Activated CD4-positive, alpha-beta T cell treated with anti-CD3 and anti-CD28 coated beads, Interleukin-2, amount 10 ng/mL, durations not matched to agents 7 days and 5 days (primary cell): ENCODE measurements at regions not wholly inside any gene's neighbourhood (a gene's known extent, or its start where the extent isn't known, plus 50 kb on each side); places are given as distances from the start of the nearest gene placed in this dataset.
"Not testable (repeated sequence)": the region's sequence is repeated elsewhere in the genome, so short reads cannot be mapped to it uniquely, and the experiment has no call there.

Source experiments
- CTCF ChIA-PET: fragments of 350-600 bp; sonication (Branson Sonifier 250); formaldehyde crosslinking; loops from one replicate; lab custom pipeline; 2021; ENCODE audit warnings: antibody characterized with exemption; lab: Charles Lee
- POLR2A ChIA-PET: fragments of 350-600 bp; sonication (Branson Sonifier 250); formaldehyde crosslinking; loops from one replicate; lab custom pipeline; 2021; ENCODE audit warnings: antibody characterized with exemption; lab: Charles Lee
- DNase-seq: peaks from one replicate; pipeline ENCODE4 v3.0.0-alpha.2; 2020
- H3K27ac Mint-ChIP-seq: one replicate; pipeline ENCODE4 v1.8.0; 2021; ENCODE audit warnings: mild to moderate bottlenecking, moderate library complexity, mixed read lengths
- H3K27me3 Mint-ChIP-seq: one replicate; pipeline ENCODE4 v1.8.0; 2021; ENCODE audit warnings: mixed read lengths
- H3K36me3 Mint-ChIP-seq: one replicate; pipeline ENCODE4 v1.8.0; 2021; ENCODE audit warnings: low read depth, mixed read lengths
- H3K4me1 Mint-ChIP-seq: one replicate; pipeline ENCODE4 v1.8.0; 2021; ENCODE audit warnings: mixed read lengths
- H3K4me3 Mint-ChIP-seq: one replicate; pipeline ENCODE4 v1.8.0; 2021; ENCODE audit warnings: mild to moderate bottlenecking, moderate library complexity, mixed read lengths
- H3K9me3 Mint-ChIP-seq: one replicate; pipeline ENCODE4 v1.8.0; 2021; ENCODE audit warnings: mixed read lengths

- Mint-ChIP-seq H3K36me3 (no peaks in the 10 kb centered on the region), H3K4me3 (no peak overlapping the region), H3K27me3 (peaks cover 12% of the 10 kb centered on the region), H3K9me3 (no peaks in the 10 kb centered on the region), H3K27ac (no peak overlapping the region), H3K4me1 (no peaks in the 10 kb centered on the region)
- no peak for DNase-seq
- ChIA-PET POLR2A (no interaction called here), CTCF (no interaction called here)
Observed at GRCh38 chr11:69890476-69890875, 71.3 kb upstream of the FGF3 start.

- POLR2A ChIA-PET = no interaction called here
- CTCF ChIA-PET = no interaction called here
- Mint-ChIP-seq H3K36me3 (no peaks in the 10 kb centered on the region), H3K27ac (no peak overlapping the region), H3K27me3 (peaks cover 12% of the 10 kb centered on the region), H3K4me3 (no peak overlapping the region), H3K4me1 (no peaks in the 10 kb centered on the region), H3K9me3 (no peaks in the 10 kb centered on the region)
- DNase-seq = no peak
Observed at GRCh38 chr11:69891421-69892236, 72.4 kb upstream of the FGF3 start.

- Mint-ChIP-seq H3K4me1 (no peaks in the 10 kb centered on the region), H3K9me3 (no peaks in the 10 kb centered on the region), H3K27me3 (peaks cover 19% of the 10 kb centered on the region), H3K27ac (no peak overlapping the region), H3K4me3 (no peak overlapping the region), H3K36me3 (no peaks in the 10 kb centered on the region)
- no peak for DNase-seq
- POLR2A ChIA-PET = no interaction called here
- CTCF ChIA-PET = no interaction called here
Observed at GRCh38 chr11:69892237-69892985, 73.2 kb upstream of the FGF3 start.

GRCh38 chr11:69892986-69893555 is 73.9 kb upstream of the FGF3 start:
- no peak for DNase-seq
- CTCF ChIA-PET = no interaction called here

GRCh38 chr11:69893631-69894030 is 74.4 kb upstream of the FGF3 start:
- POLR2A ChIA-PET = no interaction called here

More at GRCh38 chr11:69892986-69893555, 73.9 kb upstream of the FGF3 start:
- H3K4me1 Mint-ChIP-seq = no peaks in the 10 kb centered on the region
- H3K4me3 Mint-ChIP-seq = no peak overlapping the region
- H3K36me3 Mint-ChIP-seq = no peaks in the 10 kb centered on the region
- no peaks in the 10 kb centered on the region for H3K9me3 Mint-ChIP-seq
- H3K27ac Mint-ChIP-seq = no peak overlapping the region
- peaks cover 19% of the 10 kb centered on the region for H3K27me3 Mint-ChIP-seq
- POLR2A ChIA-PET = no interaction called here

GRCh38 chr11:69894181-69894611 is 75.0 kb upstream of the FGF3 start:
- Mint-ChIP-seq H3K4me1 (no peaks in the 10 kb centered on the region), H3K36me3 (no peaks in the 10 kb centered on the region), H3K27me3 (peaks cover 19% of the 10 kb centered on the region), H3K9me3 (no peaks in the 10 kb centered on the region), H3K4me3 (no peak overlapping the region), H3K27ac (no peak overlapping the region)
- no peak for DNase-seq
- ChIA-PET CTCF (interaction anchor here (0.6 kb wide), 1 partner anchor 666 kb away, joined by 3 read pairs; no protein-coding TSS in a partner anchor), POLR2A (no interaction called here)

More at GRCh38 chr11:69893631-69894030, 74.4 kb upstream of the FGF3 start:
- Mint-ChIP-seq H3K9me3 (no peaks in the 10 kb centered on the region), H3K4me3 (no peak overlapping the region), H3K27ac (no peak overlapping the region), H3K4me1 (no peaks in the 10 kb centered on the region), H3K27me3 (peaks cover 19% of the 10 kb centered on the region), H3K36me3 (no peaks in the 10 kb centered on the region)
- no peak for DNase-seq
- CTCF ChIA-PET = interaction anchor here (0.6 kb wide), 1 partner anchor 667 kb away, joined by 3 read pairs; no protein-coding TSS in a partner anchor

GRCh38 chr11:69894648-69895047 is 75.4 kb upstream of the FGF3 start:
- CTCF ChIA-PET = no interaction called here
- Mint-ChIP-seq H3K27ac (no peak overlapping the region), H3K4me3 (no peak overlapping the region), H3K9me3 (no peaks in the 10 kb centered on the region), H3K36me3 (no peaks in the 10 kb centered on the region), H3K4me1 (no peaks in the 10 kb centered on the region), H3K27me3 (peaks cover 17% of the 10 kb centered on the region)
- no peak for DNase-seq
- POLR2A ChIA-PET = no interaction called here

GRCh38 chr11:69896250-69896649 is 77.0 kb upstream of the FGF3 start:
- no peak for DNase-seq
- H3K4me3 Mint-ChIP-seq = no peak overlapping the region
- POLR2A ChIA-PET = no interaction called here
- H3K9me3 Mint-ChIP-seq = no peaks in the 10 kb centered on the region
- H3K4me1 Mint-ChIP-seq = no peaks in the 10 kb centered on the region
- H3K27me3 Mint-ChIP-seq = peaks cover 8% of the 10 kb centered on the region
- H3K27ac Mint-ChIP-seq = no peak overlapping the region
- no peaks in the 10 kb centered on the region for H3K36me3 Mint-ChIP-seq
- CTCF ChIA-PET = no interaction called here

GRCh38 chr11:69898123-69898522 is 78.9 kb upstream of the FGF3 start:
- Mint-ChIP-seq H3K27me3 (peaks cover 9% of the 10 kb centered on the region), H3K4me1 (no peaks in the 10 kb centered on the region), H3K36me3 (no peaks in the 10 kb centered on the region), H3K4me3 (no peak overlapping the region), H3K9me3 (no peaks in the 10 kb centered on the region), H3K27ac (no peak overlapping the region)
- ChIA-PET CTCF (interaction anchor here (1.0 kb wide), 1 partner anchor 11 kb away, joined by 3 read pairs; no protein-coding TSS in a partner anchor), POLR2A (no interaction called here)
- DNase-seq = no peak

- Mint-ChIP-seq H3K27me3 (peaks cover 8% of the 10 kb centered on the region), H3K4me3 (no peak overlapping the region), H3K4me1 (no peaks in the 10 kb centered on the region), H3K36me3 (no peaks in the 10 kb centered on the region), H3K27ac (no peak overlapping the region), H3K9me3 (no peaks in the 10 kb centered on the region)
- DNase-seq = no peak
- CTCF ChIA-PET = no interaction called here
- POLR2A ChIA-PET = no interaction called here
Observed at GRCh38 chr11:69899957-69900821, 81.0 kb upstream of the FGF3 start.

- CTCF ChIA-PET, H3K27me3 Mint-ChIP-seq, H3K4me3 Mint-ChIP-seq, H3K36me3 Mint-ChIP-seq, H3K9me3 Mint-ChIP-seq, POLR2A ChIA-PET, H3K27ac Mint-ChIP-seq, DNase-seq, H3K4me1 Mint-ChIP-seq: not testable (repeated sequence)
Observed at GRCh38 chr11:69900822-69901302, 81.6 kb upstream of the FGF3 start.

- Mint-ChIP-seq H3K27me3 (peaks cover 1% of the 10 kb centered on the region), H3K4me1 (no peaks in the 10 kb centered on the region), H3K27ac (no peak overlapping the region), H3K36me3 (no peaks in the 10 kb centered on the region), H3K4me3 (no peak overlapping the region), H3K9me3 (no peaks in the 10 kb centered on the region)
- no peak for DNase-seq
- ChIA-PET POLR2A (no interaction called here), CTCF (no interaction called here)
Observed at GRCh38 chr11:69902337-69902736, 83.1 kb upstream of the FGF3 start.
